ENCODE measurements at regions not wholly inside any gene's neighbourhood (a gene's known extent, or its start where the extent isn't known, plus 50 kb on each side); places are given as distances from the start of the nearest gene placed in this dataset.
A peak's percentile ranks its signal among the peaks of the same experiment; 100 is the strongest.

DNA sequence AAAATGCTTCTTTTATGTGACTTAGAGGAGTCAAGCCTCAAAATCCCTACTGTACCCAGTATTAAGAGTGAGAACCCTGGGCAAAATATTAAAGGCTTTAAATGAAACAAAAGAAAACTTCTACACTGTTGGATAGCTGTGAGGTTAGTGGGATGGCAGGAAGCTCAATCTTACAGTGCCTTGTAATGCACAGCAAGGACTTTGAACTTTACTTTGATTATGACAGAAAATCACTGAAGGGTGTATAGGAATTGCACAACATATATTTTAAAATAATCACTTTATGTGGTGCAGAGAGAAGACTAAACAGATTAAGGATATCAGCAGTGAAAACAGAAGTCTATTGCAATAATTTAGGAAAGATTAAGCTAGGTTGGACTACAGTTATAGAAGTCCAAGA, 1333.4 kb downstream of the ADGRL3 start:
- TF ChIP-seq, protein P1, sequence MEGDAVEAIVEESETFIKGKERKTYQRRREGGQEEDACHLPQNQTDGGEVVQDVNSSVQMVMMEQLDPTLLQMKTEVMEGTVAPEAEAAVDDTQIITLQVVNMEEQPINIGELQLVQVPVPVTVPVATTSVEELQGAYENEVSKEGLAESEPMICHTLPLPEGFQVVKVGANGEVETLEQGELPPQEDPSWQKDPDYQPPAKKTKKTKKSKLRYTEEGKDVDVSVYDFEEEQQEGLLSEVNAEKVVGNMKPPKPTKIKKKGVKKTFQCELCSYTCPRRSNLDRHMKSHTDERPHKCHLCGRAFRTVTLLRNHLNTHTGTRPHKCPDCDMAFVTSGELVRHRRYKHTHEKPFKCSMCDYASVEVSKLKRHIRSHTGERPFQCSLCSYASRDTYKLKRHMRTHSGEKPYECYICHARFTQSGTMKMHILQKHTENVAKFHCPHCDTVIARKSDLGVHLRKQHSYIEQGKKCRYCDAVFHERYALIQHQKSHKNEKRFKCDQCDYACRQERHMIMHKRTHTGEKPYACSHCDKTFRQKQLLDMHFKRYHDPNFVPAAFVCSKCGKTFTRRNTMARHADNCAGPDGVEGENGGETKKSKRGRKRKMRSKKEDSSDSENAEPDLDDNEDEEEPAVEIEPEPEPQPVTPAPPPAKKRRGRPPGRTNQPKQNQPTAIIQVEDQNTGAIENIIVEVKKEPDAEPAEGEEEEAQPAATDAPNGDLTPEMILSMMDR (IDR thresholded peaks at IDR 0.05; ENCODE audit: insufficient read depth, low read depth, low read length, missing control alignments): no peak
- DNase-seq (ENCODE audit: low read depth): no peak
- H3K4me3 ChIP-seq (ENCODE audit: low read depth, low read length): no peak overlapping the region

DNA sequence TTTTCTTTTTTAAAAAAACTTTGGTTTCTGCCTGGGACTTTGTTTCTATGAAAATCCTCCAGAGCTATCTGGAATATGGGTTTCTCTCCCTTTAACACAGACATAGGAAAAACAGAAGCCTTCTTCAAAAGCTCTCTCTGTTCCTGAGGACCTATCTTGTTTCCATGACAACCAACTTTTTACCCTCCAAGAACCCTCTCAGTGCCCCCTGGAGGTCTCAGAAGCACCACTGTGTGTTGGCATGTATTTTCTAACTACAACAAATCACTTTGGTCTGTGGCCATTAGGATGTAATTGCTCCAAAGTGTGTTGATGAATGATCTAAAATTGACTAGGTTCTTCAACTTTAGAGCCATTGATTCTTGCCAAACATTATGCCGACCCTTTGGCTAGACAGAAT, 1331.6 kb downstream of the ADGRL3 start:
- DNase-seq (ENCODE audit: low read depth): peak; percentile 0
- no peak overlapping the region for H3K4me3 ChIP-seq (ENCODE audit: low read depth, low read length)
- TF ChIP-seq, protein P1 (IDR thresholded peaks at IDR 0.05; ENCODE audit: insufficient read depth, low read depth, low read length, missing control alignments): no peak

DNA sequence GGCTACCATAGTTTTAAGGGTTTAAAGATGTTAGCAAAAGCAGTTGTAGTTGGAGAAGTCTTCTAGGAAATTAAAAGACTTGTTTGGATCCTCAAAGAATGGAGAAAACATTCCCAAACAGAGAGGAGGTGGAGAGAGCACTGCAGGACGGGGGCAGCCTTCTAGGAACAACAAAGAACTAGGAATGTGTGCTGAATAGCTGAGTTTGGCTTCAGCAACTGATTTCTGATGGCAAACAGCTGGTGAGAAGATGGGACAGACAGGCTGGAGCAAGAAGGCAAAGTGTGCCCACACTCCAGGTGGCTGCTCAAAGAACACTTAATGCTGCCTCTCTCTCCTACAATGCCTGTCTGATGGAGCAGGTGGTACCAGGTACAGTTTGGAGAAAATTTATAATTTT, 1331.1 kb downstream of the ADGRL3 start:
- DNase-seq (ENCODE audit: low read depth): no peak
- TF ChIP-seq, protein P1 (IDR thresholded peaks at IDR 0.05; ENCODE audit: insufficient read depth, low read depth, low read length, missing control alignments): no peak
- no peak overlapping the region for H3K4me3 ChIP-seq (ENCODE audit: low read depth, low read length)

DNA sequence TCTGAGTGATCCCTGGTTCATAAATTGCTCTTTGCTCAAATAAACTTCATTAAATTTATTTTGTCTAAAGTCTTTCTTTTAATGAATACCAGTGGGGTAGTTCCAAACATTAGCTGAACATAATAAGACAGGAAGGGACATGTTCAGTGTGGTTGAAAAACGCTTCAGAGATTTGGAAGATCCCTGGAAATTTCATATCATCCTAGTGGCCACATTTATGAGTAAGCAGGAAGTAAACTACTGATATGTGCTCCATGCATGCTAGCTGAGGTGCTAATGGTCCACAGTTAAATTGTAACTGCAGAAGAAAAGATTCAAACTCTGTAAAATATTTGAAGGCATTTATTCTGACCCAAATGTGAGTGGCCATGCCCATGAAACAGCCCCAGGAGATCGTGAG, 1328.7 kb downstream of the ADGRL3 start:
- H3K4me3 ChIP-seq (ENCODE audit: low read depth, low read length): no peak overlapping the region
- TF ChIP-seq, protein P1 (IDR thresholded peaks at IDR 0.05; ENCODE audit: insufficient read depth, low read depth, low read length, missing control alignments): no peak
- DNase-seq (ENCODE audit: low read depth): no peak

DNA sequence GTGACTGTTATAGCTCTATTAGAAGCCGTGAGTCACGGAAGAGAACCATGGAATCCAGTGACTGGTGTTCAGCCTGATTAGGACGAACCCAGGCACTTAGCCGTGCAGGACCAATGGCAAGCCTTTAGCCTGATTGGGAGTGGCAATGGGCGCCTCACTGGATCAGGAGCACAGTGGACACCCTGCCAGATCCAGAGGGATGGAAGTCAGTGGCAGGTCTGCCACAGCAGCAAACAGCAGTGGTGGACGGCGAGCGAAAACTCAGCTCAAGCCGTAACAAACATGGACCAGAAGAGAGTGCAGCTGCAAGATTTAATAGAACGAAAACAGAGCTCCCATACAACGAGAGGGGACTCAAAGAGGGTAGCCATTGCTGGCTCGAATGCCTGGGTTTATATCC, 1326.5 kb downstream of the ADGRL3 start:
- H3K4me3 ChIP-seq (ENCODE audit: low read depth, low read length): no peak overlapping the region
- no peak for DNase-seq (ENCODE audit: low read depth)
- TF ChIP-seq, protein P1 (IDR thresholded peaks at IDR 0.05; ENCODE audit: insufficient read depth, low read depth, low read length, missing control alignments): no peak

DNA sequence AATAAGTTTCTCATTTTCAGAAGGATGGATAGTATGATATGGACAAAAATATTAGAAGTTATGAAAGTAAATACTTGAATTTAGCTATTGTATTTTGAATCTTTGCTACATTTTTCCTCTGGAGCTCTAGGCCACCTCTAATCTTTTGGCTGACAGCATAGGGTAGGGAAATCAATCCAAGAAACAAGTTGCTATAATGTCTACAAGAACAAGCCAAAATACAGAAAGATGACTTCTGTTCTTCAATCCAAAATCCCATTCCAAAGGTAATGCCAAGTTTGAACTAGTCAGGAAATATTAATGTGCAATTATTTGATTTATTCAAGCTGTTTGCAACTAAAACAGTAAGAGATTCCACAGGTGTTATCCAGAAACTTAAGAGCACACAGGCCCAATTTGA, 1323.1 kb downstream of the ADGRL3 start:
- TF ChIP-seq, protein P1 (IDR thresholded peaks at IDR 0.05; ENCODE audit: insufficient read depth, low read depth, low read length, missing control alignments): no peak
- no peak for DNase-seq (ENCODE audit: low read depth)
- no peak overlapping the region for H3K4me3 ChIP-seq (ENCODE audit: low read depth, low read length)

DNA sequence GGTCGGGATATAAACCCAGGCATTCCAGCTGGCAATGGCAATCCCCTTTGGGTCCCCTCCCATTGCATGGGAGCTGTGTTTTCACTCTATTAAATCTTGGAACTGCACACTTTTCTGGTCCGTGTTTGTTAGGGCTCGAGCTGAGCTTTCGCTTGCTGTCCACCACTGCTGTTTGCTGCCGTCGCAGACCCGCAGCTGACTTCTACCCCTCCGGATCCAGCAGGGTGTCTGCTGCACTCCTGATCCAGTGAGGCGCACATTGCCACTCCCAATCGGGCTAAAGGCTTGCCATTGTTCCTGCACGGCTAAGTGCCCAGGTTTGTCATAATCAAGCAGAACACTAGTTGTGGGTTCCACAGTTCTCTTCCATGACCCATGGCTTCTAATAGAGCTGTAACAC, 1322.1 kb downstream of the ADGRL3 start:
- H3K4me3 ChIP-seq (ENCODE audit: low read depth, low read length): no peak overlapping the region
- DNase-seq (ENCODE audit: low read depth): no peak
- TF ChIP-seq, protein P1 (IDR thresholded peaks at IDR 0.05; ENCODE audit: insufficient read depth, low read depth, low read length, missing control alignments): no peak
